ENCODE measurements at regions not wholly inside any gene's neighbourhood (a gene's known extent, or its start where the extent isn't known, plus 50 kb on each side); places are given as distances from the start of the nearest gene placed in this dataset.

DNA sequence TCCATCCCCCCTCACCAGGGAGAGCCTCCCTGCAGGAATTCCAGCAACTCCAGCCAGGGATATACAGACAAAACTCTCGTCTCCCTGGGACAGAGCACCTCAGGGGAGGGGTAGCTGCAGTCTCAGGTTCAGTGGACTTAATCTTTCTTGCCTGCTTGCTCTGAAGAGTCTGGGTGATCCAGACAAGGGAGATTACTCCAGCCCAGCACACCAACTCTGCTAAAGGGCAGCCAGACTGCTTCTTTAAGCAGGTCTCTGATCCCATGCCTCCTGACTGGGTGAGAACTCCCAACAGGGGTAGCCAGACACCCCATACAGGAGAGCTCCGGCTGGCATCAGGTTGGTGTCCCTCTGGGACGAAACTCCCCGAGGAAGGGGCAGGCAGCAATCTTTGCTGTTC, 888.7 kb downstream of the RAB28 start:
- no peak overlapping the region for H3K4me3 Mint-ChIP-seq
- ATAC-seq, result no peak
- CTCF ChIA-PET, result no interaction called here

DNA sequence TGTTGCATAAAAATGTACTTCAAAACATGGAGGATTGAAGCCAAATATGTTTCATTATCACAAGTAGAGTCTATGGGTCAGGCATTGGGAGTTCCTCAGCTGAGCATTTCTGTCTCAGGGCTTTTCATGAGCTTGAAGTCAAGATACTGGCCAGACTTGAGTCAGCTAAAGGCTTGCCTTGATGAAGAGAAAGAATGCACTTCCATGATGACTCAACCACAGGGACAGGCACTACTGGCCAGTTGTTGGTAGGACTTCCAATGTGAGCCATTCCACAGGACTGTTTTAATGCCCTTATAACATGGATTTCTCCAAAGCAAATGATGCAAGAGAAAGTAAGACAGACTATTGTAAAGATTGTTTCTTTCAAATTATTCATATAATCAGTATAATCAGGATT, 895.6 kb downstream of the RAB28 start:
- Mint-ChIP-seq H3K9me3 (peaks cover 33% of the 10 kb centered on the region), H3K27ac (no peak overlapping the region), H3K4me1 (peaks cover 10% of the 10 kb centered on the region), H3K27me3 (ENCODE audit: low read depth) (no peaks in the 10 kb centered on the region), H3K36me3 (peaks cover 6% of the 10 kb centered on the region; the same call in 1 of the 2 replicates), H3K4me3 (no peak overlapping the region)
- POLR2A ChIA-PET, result no interaction called here
- CTCF ChIA-PET, result no interaction called here
- DNase-seq (ENCODE audit: low spot score), result no peak
- TF ChIP-seq ATF1 (CRISPR knock-in tag; IDR thresholded peaks at IDR 0.05) (no peak), ZNF317 (CRISPR knock-in tag; IDR thresholded peaks at IDR 0.05; ENCODE audit: borderline replicate concordance, low read depth) (no peak), ARID4B (CRISPR knock-in tag; IDR thresholded peaks at IDR 0.05; ENCODE audit: borderline replicate concordance) (no peak), NFE2L1 (CRISPR knock-in tag; IDR thresholded peaks at IDR 0.05) (no peak), ESRRA (CRISPR knock-in tag; IDR thresholded peaks at IDR 0.05; ENCODE audit: borderline replicate concordance) (no peak), TEAD1 (CRISPR knock-in tag; IDR thresholded peaks at IDR 0.05) (no peak)
- ATAC-seq, result no peak

More for the DNA sequence above, 888.7 kb downstream of the RAB28 start:
- no peak overlapping the region for H3K27ac Mint-ChIP-seq
- POLR2A ChIA-PET, result no interaction called here
- peaks cover 2% of the 10 kb centered on the region; the same call in 1 of the 2 replicates for H3K27me3 Mint-ChIP-seq (ENCODE audit: low read depth)
- H3K36me3 Mint-ChIP-seq, result peaks cover 41% of the 10 kb centered on the region
- H3K9me3 Mint-ChIP-seq, result peaks cover 63% of the 10 kb centered on the region
- H3K4me1 Mint-ChIP-seq, result peaks cover 21% of the 10 kb centered on the region
- no peak for TF ChIP-seq MAX (CRISPR knock-in tag; IDR thresholded peaks at IDR 0.05)
- no peak for TF ChIP-seq JAZF1 (CRISPR knock-in tag; IDR thresholded peaks at IDR 0.05)
- no peak for TF ChIP-seq ZBTB21 (CRISPR knock-in tag; IDR thresholded peaks at IDR 0.05; ENCODE audit: borderline replicate concordance)
- TF ChIP-seq MXD4 (CRISPR knock-in tag; IDR thresholded peaks at IDR 0.05; ENCODE audit: borderline replicate concordance), result no peak
- TF ChIP-seq E2F1 (CRISPR knock-in tag; IDR thresholded peaks at IDR 0.05), result no peak
- TF ChIP-seq ATF6 (CRISPR knock-in tag; IDR thresholded peaks at IDR 0.05), result no peak
- TF ChIP-seq ERG (CRISPR knock-in tag; IDR thresholded peaks at IDR 0.05), result no peak
- TF ChIP-seq EMX1 (CRISPR knock-in tag; IDR thresholded peaks at IDR 0.05), result no peak
- no peak for TF ChIP-seq FOXK1 (CRISPR knock-in tag; IDR thresholded peaks at IDR 0.05)
- TF ChIP-seq, protein P1, sequence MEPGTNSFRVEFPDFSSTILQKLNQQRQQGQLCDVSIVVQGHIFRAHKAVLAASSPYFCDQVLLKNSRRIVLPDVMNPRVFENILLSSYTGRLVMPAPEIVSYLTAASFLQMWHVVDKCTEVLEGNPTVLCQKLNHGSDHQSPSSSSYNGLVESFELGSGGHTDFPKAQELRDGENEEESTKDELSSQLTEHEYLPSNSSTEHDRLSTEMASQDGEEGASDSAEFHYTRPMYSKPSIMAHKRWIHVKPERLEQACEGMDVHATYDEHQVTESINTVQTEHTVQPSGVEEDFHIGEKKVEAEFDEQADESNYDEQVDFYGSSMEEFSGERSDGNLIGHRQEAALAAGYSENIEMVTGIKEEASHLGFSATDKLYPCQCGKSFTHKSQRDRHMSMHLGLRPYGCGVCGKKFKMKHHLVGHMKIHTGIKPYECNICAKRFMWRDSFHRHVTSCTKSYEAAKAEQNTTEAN (CRISPR knock-in tag; IDR thresholded peaks at IDR 0.05), result no peak
- TF ChIP-seq, protein P2, sequence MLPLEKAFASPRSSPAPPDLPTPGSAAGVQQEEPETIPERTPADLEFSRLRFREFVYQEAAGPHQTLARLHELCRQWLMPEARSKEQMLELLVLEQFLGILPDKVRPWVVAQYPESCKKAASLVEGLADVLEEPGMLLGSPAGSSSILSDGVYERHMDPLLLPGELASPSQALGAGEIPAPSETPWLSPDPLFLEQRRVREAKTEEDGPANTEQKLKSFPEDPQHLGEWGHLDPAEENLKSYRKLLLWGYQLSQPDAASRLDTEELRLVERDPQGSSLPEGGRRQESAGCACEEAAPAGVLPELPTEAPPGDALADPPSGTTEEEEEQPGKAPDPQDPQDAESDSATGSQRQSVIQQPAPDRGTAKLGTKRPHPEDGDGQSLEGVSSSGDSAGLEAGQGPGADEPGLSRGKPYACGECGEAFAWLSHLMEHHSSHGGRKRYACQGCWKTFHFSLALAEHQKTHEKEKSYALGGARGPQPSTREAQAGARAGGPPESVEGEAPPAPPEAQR (CRISPR knock-in tag; IDR thresholded peaks at IDR 0.05), result no peak
- DNase-seq (ENCODE audit: low spot score), result no peak
